ENCODE measurements at regions not wholly inside any gene's neighbourhood (a gene's known extent, or its start where the extent isn't known, plus 50 kb on each side); places are given as distances from the start of the nearest gene placed in this dataset.

GRCh38 chr12:118467641-118468305 is 91.4 kb downstream of the SUDS3 start:
- DNase-seq: no peak

- no peak for DNase-seq
These were observed 96.6 kb downstream of the SUDS3 start for GRCh38 chr12:118472940-118473339.

- DNase-seq: no peak
These were observed 103.9 kb downstream of the SUDS3 start for GRCh38 chr12:118480235-118480634.

GRCh38 chr12:118488034-118488433 is 111.7 kb downstream of the SUDS3 start:
- no peak for DNase-seq

- no peak for DNase-seq
These were observed 117.6 kb downstream of the SUDS3 start for GRCh38 chr12:118493962-118494361.

GRCh38 chr12:118494776-118495175 is 118.4 kb downstream of the SUDS3 start:
- no peak for DNase-seq

GRCh38 chr12:118495296-118495695 is 118.9 kb downstream of the SUDS3 start:
- no peak for DNase-seq

GRCh38 chr12:118498171-118498570 is 121.8 kb downstream of the SUDS3 start:
- no peak for DNase-seq

GRCh38 chr12:118500299-118500698 is 123.9 kb downstream of the SUDS3 start:
- DNase-seq: no peak

- no peak for DNase-seq
These were observed 125.1 kb downstream of the SUDS3 start for GRCh38 chr12:118501489-118501888.

GRCh38 chr12:118503476-118503875 is 127.1 kb downstream of the SUDS3 start:
- no peak for DNase-seq

- DNase-seq: no peak
These were observed 136.3 kb downstream of the SUDS3 start for GRCh38 chr12:118512669-118513068.

GRCh38 chr12:118513611-118514010 is 137.3 kb downstream of the SUDS3 start:
- DNase-seq: no peak

- DNase-seq: no peak
These were observed 137.9 kb downstream of the SUDS3 start for GRCh38 chr12:118514297-118514696.

- DNase-seq: no peak
These were observed 144.1 kb downstream of the SUDS3 start for GRCh38 chr12:118520214-118521035.

GRCh38 chr12:118521036-118521370 is 144.6 kb downstream of the SUDS3 start:
- no peak for DNase-seq

GRCh38 chr12:118524446-118524845 is 148.1 kb downstream of the SUDS3 start:
- DNase-seq: no peak

GRCh38 chr12:118525216-118525615 is 148.9 kb downstream of the SUDS3 start:
- no peak for DNase-seq

- no peak for DNase-seq
These were observed 150.1 kb downstream of the SUDS3 start for GRCh38 chr12:118526255-118527095.

GRCh38 chr12:118527310-118527709 is 151.0 kb downstream of the SUDS3 start:
- DNase-seq: no peak

- DNase-seq: no peak
These were observed 152.3 kb downstream of the SUDS3 start for GRCh38 chr12:118528625-118529024.

- DNase-seq: no peak
These were observed 157.6 kb downstream of the SUDS3 start for GRCh38 chr12:118534003-118534402.

GRCh38 chr12:118536306-118536906 is 160.1 kb downstream of the SUDS3 start:
- DNase-seq: no peak

Data from NCI-H2029 (cell line).